ENCODE measurements at regions not wholly inside any gene's neighbourhood (a gene's known extent, or its start where the extent isn't known, plus 50 kb on each side); places are given as distances from the start of the nearest gene placed in this dataset.

DNA sequence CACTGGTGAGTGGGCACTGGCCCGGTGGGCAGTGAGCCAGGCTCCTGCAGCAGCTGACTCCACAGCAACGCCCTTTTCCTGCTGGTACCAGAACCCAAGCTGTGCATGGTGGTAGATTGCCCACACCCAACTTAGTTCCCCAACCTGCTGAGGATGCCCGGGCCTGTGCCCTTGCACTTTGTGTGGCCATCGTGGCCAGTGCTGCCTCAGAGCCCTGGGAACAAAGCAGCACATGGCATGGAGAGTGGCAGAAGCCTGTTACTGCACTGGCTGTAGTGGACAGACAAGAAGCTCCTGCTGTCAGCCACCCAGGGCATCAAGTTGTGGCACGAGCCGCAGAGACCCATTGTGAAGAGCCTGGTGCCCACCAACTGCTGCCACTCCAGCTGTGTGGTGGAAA lies 612.9 kb downstream of the DNAH5 start:
- H3K9me3 ChIP-seq: no peaks in the 10 kb centered on the region
- H3K9ac ChIP-seq (ENCODE audit: low read depth in 2 of 2, low read length in 2 of 2): no peak overlapping the region
- DNase-seq: no peak
- H3K27me3 ChIP-seq: no peaks in the 10 kb centered on the region
- intact Hi-C loops (cut with DNase I): no loop called here
- H3K4me1 ChIP-seq: no peaks in the 10 kb centered on the region
- H3K4me3 ChIP-seq: no peak overlapping the region
- H3K36me3 ChIP-seq: no peaks in the 10 kb centered on the region
- no peak overlapping the region for H3K27ac ChIP-seq
- TF ChIP-seq CTCF (IDR thresholded peaks at IDR 0.05): no peak

- intact Hi-C loops (cut with DNase I): no loop called here
These were observed 616.2 kb downstream of the DNAH5 start for GRCh38 chr5:13328316-13328715.

DNA sequence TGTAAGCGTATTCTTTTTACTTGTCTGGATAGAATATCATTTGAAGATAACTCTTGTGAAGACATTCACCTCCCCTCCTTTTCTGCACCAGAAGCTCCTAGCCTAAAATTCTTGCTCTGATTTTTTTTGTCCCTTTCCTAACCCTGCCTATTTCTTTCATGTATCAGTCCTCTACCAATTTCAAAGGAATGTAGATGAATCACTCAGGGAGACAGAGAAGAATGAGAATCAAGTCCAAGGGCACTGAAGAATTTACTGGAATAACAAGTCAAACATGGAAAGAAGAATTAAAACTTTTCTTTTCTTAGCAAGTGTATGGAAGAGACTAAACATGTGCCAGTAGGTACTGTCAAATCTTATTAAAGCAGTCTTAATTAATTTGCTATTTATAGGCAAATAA lies 618.7 kb downstream of the DNAH5 start:
- Histone ChIP-seq H3K9me3 (no peaks in the 10 kb centered on the region), H3K36me3 (no peaks in the 10 kb centered on the region), H3K4me3 (no peak overlapping the region), H3K9ac (ENCODE audit: low read depth in 2 of 2, low read length in 2 of 2) (no peak overlapping the region), H3K27ac (no peak overlapping the region), H3K4me1 (no peaks in the 10 kb centered on the region), H3K27me3 (no peaks in the 10 kb centered on the region)
- no peak for TF ChIP-seq CTCF (IDR thresholded peaks at IDR 0.05)
- DNase-seq: no peak
- intact Hi-C loops (cut with DNase I): no loop called here

More at GRCh38 chr5:13328316-13328715, 616.2 kb downstream of the DNAH5 start:
- H3K4me1 ChIP-seq: no peaks in the 10 kb centered on the region
- no peak for TF ChIP-seq CTCF (IDR thresholded peaks at IDR 0.05)
- H3K9me3 ChIP-seq: no peaks in the 10 kb centered on the region
- no peak for DNase-seq
- no peaks in the 10 kb centered on the region for H3K27me3 ChIP-seq
- H3K4me3 ChIP-seq: no peak overlapping the region
- no peaks in the 10 kb centered on the region for H3K36me3 ChIP-seq
- no peak overlapping the region for H3K27ac ChIP-seq
- no peak overlapping the region for H3K9ac ChIP-seq (ENCODE audit: low read depth in 2 of 2, low read length in 2 of 2)

DNA sequence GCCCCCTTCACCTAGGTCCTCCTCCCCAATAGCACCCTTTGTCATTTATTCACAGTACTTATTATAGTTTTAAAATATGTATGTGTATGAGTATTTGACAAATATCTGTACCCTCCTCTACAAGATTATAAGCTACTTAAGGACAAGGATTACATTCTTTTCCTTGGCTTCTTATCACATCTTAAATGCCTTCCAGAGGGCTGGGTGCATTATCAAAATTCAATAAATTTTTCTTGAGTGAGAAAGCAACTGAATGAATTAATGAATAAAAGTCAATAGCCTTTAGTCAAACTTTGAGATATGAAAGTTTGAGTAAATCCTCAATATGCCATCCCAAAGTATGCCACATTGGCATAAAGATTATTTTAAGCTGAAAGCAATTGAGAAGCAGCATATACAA lies 621.7 kb downstream of the DNAH5 start:
- no peak for DNase-seq
- H3K27ac ChIP-seq: no peak overlapping the region
- no peaks in the 10 kb centered on the region for H3K27me3 ChIP-seq
- no peak overlapping the region for H3K9ac ChIP-seq (ENCODE audit: low read depth in 2 of 2, low read length in 2 of 2)
- no peak overlapping the region for H3K4me3 ChIP-seq
- H3K9me3 ChIP-seq: no peaks in the 10 kb centered on the region
- no peaks in the 10 kb centered on the region for H3K36me3 ChIP-seq
- no peak for TF ChIP-seq CTCF (IDR thresholded peaks at IDR 0.05)
- no peaks in the 10 kb centered on the region for H3K4me1 ChIP-seq
- intact Hi-C loops (cut with DNase I): no loop called here

DNA sequence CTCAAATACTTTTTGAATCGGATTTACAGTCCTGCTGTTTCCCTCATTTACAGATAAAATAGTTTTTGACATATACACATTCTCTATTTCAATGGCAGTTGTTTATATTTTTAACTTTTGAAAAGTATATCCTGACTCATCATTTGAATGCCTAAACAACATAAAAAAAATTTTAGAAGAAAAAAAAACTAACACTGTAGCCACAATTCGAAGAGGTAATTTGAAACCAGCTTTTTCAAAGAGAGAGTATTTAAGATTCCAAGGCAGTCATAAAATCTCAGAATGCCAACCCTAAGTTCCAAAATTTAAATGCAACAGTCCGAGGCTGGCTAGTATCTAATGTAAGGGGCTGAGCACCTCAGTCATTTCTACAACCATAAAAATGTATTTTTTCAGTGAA lies 626.8 kb downstream of the DNAH5 start:
- no peaks in the 10 kb centered on the region for H3K36me3 ChIP-seq
- TF ChIP-seq CTCF (IDR thresholded peaks at IDR 0.05): no peak
- no peaks in the 10 kb centered on the region for H3K27me3 ChIP-seq
- DNase-seq: no peak
- intact Hi-C loops (cut with DNase I): no loop called here
- no peaks in the 10 kb centered on the region for H3K4me1 ChIP-seq
- no peak overlapping the region for H3K4me3 ChIP-seq
- no peak overlapping the region for H3K9ac ChIP-seq (ENCODE audit: low read depth in 2 of 2, low read length in 2 of 2)
- no peaks in the 10 kb centered on the region for H3K9me3 ChIP-seq
- H3K27ac ChIP-seq: no peak overlapping the region

GRCh38 chr5:13316176-13316575 lies 628.3 kb downstream of the DNAH5 start:
- Histone ChIP-seq H3K4me1 (no peaks in the 10 kb centered on the region), H3K9ac (ENCODE audit: low read depth in 2 of 2, low read length in 2 of 2) (no peak overlapping the region), H3K36me3 (no peaks in the 10 kb centered on the region), H3K27me3 (no peaks in the 10 kb centered on the region), H3K27ac (no peak overlapping the region), H3K9me3 (no peaks in the 10 kb centered on the region), H3K4me3 (no peak overlapping the region)
- intact Hi-C loops (cut with DNase I): no loop called here
- no peak for DNase-seq
- TF ChIP-seq CTCF (IDR thresholded peaks at IDR 0.05): no peak

Data from colonic mucosa (tissue), 4 donors.